Coronary artery (tissue), 2 donors: ENCODE measurements at regions not wholly inside any gene's neighbourhood (a gene's known extent, or its start where the extent isn't known, plus 50 kb on each side); places are given as distances from the start of the nearest gene placed in this dataset.

Experiments
- DNase-seq: peaks from one replicate; pipeline ENCODE4 v3.0.0-alpha.2; 2017; ENCODE audit warnings: low spot score
- H3K27ac ChIP-seq, 2 donors: fragments of 200-600 bp; sonication (generic); one replicate each; pipeline ENCODE4 v1.5.1; 2016 to 2019
- H3K4me3 ChIP-seq: fragments of 200-600 bp; sonication (generic); 2 replicates; pipeline ENCODE4 v1.5.1; 2016; ENCODE audit warnings: mild to moderate bottlenecking, moderate library complexity
- CTCF ChIP-seq: fragments of 200-600 bp; sonication (generic); IDR thresholded peaks from one replicate; pipeline ENCODE4 v1.5.1; 2019; ENCODE audit warnings: antibody characterized with exemption

- no peak for TF ChIP-seq CTCF
- no peak overlapping the region for H3K4me3 ChIP-seq
- no peak overlapping the region for H3K27ac ChIP-seq
- DNase-seq: no peak
Measured at GRCh38 chr6:114452785-114453401, 110.1 kb upstream of the HS3ST5 start.

GRCh38 chr6:114450631-114451030 is 107.8 kb upstream of the HS3ST5 start:
- Histone ChIP-seq H3K4me3 (no peak overlapping the region), H3K27ac (no peak overlapping the region)
- DNase-seq: no peak
- no peak for TF ChIP-seq CTCF

- no peak for TF ChIP-seq CTCF
- Histone ChIP-seq H3K27ac (no peak overlapping the region), H3K4me3 (no peak overlapping the region)
- no peak for DNase-seq
Measured at GRCh38 chr6:114449659-114450058, 106.8 kb upstream of the HS3ST5 start.

- TF ChIP-seq CTCF: no peak
- Histone ChIP-seq H3K27ac (no peak overlapping the region), H3K4me3 (no peak overlapping the region)
- DNase-seq: no peak
Measured at GRCh38 chr6:114446342-114446741, 103.5 kb upstream of the HS3ST5 start.

GRCh38 chr6:114445846-114446245 is 103.0 kb upstream of the HS3ST5 start:
- no peak for TF ChIP-seq CTCF
- Histone ChIP-seq H3K4me3 (no peak overlapping the region), H3K27ac (no peak overlapping the region)
- DNase-seq: no peak

GRCh38 chr6:114439411-114439810 is 96.6 kb upstream of the HS3ST5 start:
- no peak for TF ChIP-seq CTCF
- Histone ChIP-seq H3K4me3 (no peak overlapping the region), H3K27ac (no peak overlapping the region)
- DNase-seq: no peak

- no peak overlapping the region for H3K27ac ChIP-seq
- no peak for DNase-seq
- no peak for TF ChIP-seq CTCF
- no peak overlapping the region for H3K4me3 ChIP-seq
Measured at GRCh38 chr6:114437235-114437634, 94.4 kb upstream of the HS3ST5 start.
